ENCODE measurements at regions not wholly inside any gene's neighbourhood (a gene's known extent, or its start where the extent isn't known, plus 50 kb on each side); places are given as distances from the start of the nearest gene placed in this dataset.

- Histone ChIP-seq H3K9me3 (ENCODE audit: control insufficient read depth, insufficient read depth, low read length) (peaks cover 3% of the 10 kb centered on the region), H3K27ac (ENCODE audit: low read depth, low read length) (no peak overlapping the region), H3K27me3 (ENCODE audit: control insufficient read depth, insufficient read depth, low read length) (peaks cover 9% of the 10 kb centered on the region), H3K4me1 (ENCODE audit: control insufficient read depth, insufficient read depth, low read length) (no peaks in the 10 kb centered on the region), H3K4me3 (ENCODE audit: low read depth, low read length) (no peak overlapping the region), H3K36me3 (ENCODE audit: control insufficient read depth, insufficient read depth, low read length) (no peaks in the 10 kb centered on the region)
- WGBS (ENCODE audit: insufficient coverage) = no CpG with 5 or more reads among the region's 3 CpGs
- peak; percentile 47 to 90 (median 58) for DNase-seq (ENCODE audit: low read depth in 4 of 6, low spot score in 6 of 6)
Observed at GRCh38 chr6:126143761-126144251, 157.5 kb downstream of the TRMT11 start.

- H3K9me3 ChIP-seq (ENCODE audit: control insufficient read depth, insufficient read depth, low read length) = peaks cover 1% of the 10 kb centered on the region
- H3K27ac ChIP-seq (ENCODE audit: low read depth, low read length) = no peak overlapping the region
- H3K4me1 ChIP-seq (ENCODE audit: control insufficient read depth, insufficient read depth, low read length) = no peaks in the 10 kb centered on the region
- peak in 3 of 6 donors; percentile 31 to 69 (median 58) for DNase-seq (ENCODE audit: low read depth in 4 of 6, low spot score in 6 of 6)
- 19% methylated on average over 3 of the region's 6 CpGs for WGBS (ENCODE audit: insufficient coverage)
- H3K36me3 ChIP-seq (ENCODE audit: control insufficient read depth, insufficient read depth, low read length) = no peaks in the 10 kb centered on the region
- no peak overlapping the region for H3K4me3 ChIP-seq (ENCODE audit: low read depth, low read length)
- H3K27me3 ChIP-seq (ENCODE audit: control insufficient read depth, insufficient read depth, low read length) = peaks cover 11% of the 10 kb centered on the region
Observed at GRCh38 chr6:126145351-126145750, 159.0 kb downstream of the TRMT11 start.

- Histone ChIP-seq H3K27ac (ENCODE audit: low read depth, low read length) (no peak overlapping the region), H3K27me3 (ENCODE audit: control insufficient read depth, insufficient read depth, low read length) (peaks cover 8% of the 10 kb centered on the region)
- no CpG with 5 or more reads among the region's 4 CpGs for WGBS (ENCODE audit: insufficient coverage)
Observed at GRCh38 chr6:126147291-126147815, 161.0 kb downstream of the TRMT11 start.

GRCh38 chr6:126148853-126149252, 162.5 kb downstream of the TRMT11 start:
- DNase-seq (ENCODE audit: low read depth in 4 of 6, low spot score in 6 of 6) = peak in 1 of 6 donors; percentile 50
- H3K9me3 ChIP-seq (ENCODE audit: control insufficient read depth, insufficient read depth, low read length) = no peaks in the 10 kb centered on the region
- WGBS (ENCODE audit: insufficient coverage) = no CpG with 5 or more reads among the region's 1 CpG
- no peaks in the 10 kb centered on the region for H3K4me1 ChIP-seq (ENCODE audit: control insufficient read depth, insufficient read depth, low read length)
- H3K36me3 ChIP-seq (ENCODE audit: control insufficient read depth, insufficient read depth, low read length) = no peaks in the 10 kb centered on the region
- peaks cover 8% of the 10 kb centered on the region for H3K27me3 ChIP-seq (ENCODE audit: control insufficient read depth, insufficient read depth, low read length)
- H3K27ac ChIP-seq (ENCODE audit: low read depth, low read length) = no peak overlapping the region
- H3K4me3 ChIP-seq (ENCODE audit: low read depth, low read length) = no peak overlapping the region

More at GRCh38 chr6:126147291-126147815, 161.0 kb downstream of the TRMT11 start:
- DNase-seq (ENCODE audit: low read depth in 4 of 6, low spot score in 6 of 6) = no peak
- Histone ChIP-seq H3K4me3 (ENCODE audit: low read depth, low read length) (no peak overlapping the region), H3K9me3 (ENCODE audit: control insufficient read depth, insufficient read depth, low read length) (no peaks in the 10 kb centered on the region), H3K36me3 (ENCODE audit: control insufficient read depth, insufficient read depth, low read length) (no peaks in the 10 kb centered on the region), H3K4me1 (ENCODE audit: control insufficient read depth, insufficient read depth, low read length) (no peaks in the 10 kb centered on the region)

GRCh38 chr6:126152372-126152745, 166.0 kb downstream of the TRMT11 start:
- Histone ChIP-seq H3K9me3 (ENCODE audit: control insufficient read depth, insufficient read depth, low read length) (no peaks in the 10 kb centered on the region), H3K4me1 (ENCODE audit: control insufficient read depth, insufficient read depth, low read length) (no peaks in the 10 kb centered on the region), H3K27me3 (ENCODE audit: control insufficient read depth, insufficient read depth, low read length) (peaks cover 13% of the 10 kb centered on the region), H3K4me3 (ENCODE audit: low read depth, low read length) (no peak overlapping the region), H3K27ac (ENCODE audit: low read depth, low read length) (no peak overlapping the region), H3K36me3 (ENCODE audit: control insufficient read depth, insufficient read depth, low read length) (no peaks in the 10 kb centered on the region)
- DNase-seq (ENCODE audit: low read depth in 4 of 6, low spot score in 6 of 6) = no peak

GRCh38 chr6:126153661-126154060, 167.3 kb downstream of the TRMT11 start:
- Histone ChIP-seq H3K27ac (ENCODE audit: low read depth, low read length) (no peak overlapping the region), H3K4me1 (ENCODE audit: control insufficient read depth, insufficient read depth, low read length) (no peaks in the 10 kb centered on the region), H3K4me3 (ENCODE audit: low read depth, low read length) (no peak overlapping the region), H3K27me3 (ENCODE audit: control insufficient read depth, insufficient read depth, low read length) (peaks cover 8% of the 10 kb centered on the region), H3K9me3 (ENCODE audit: control insufficient read depth, insufficient read depth, low read length) (no peaks in the 10 kb centered on the region), H3K36me3 (ENCODE audit: control insufficient read depth, insufficient read depth, low read length) (no peaks in the 10 kb centered on the region)
- 70% methylated on average over 3 of the region's 3 CpGs for WGBS (ENCODE audit: insufficient coverage)
- no peak for DNase-seq (ENCODE audit: low read depth in 4 of 6, low spot score in 6 of 6)

- Histone ChIP-seq H3K36me3 (ENCODE audit: control insufficient read depth, insufficient read depth, low read length) (no peaks in the 10 kb centered on the region), H3K27ac (ENCODE audit: low read depth, low read length) (no peak overlapping the region), H3K9me3 (ENCODE audit: control insufficient read depth, insufficient read depth, low read length) (no peaks in the 10 kb centered on the region), H3K27me3 (ENCODE audit: control insufficient read depth, insufficient read depth, low read length) (peaks cover 5% of the 10 kb centered on the region), H3K4me3 (ENCODE audit: low read depth, low read length) (no peak overlapping the region), H3K4me1 (ENCODE audit: control insufficient read depth, insufficient read depth, low read length) (no peaks in the 10 kb centered on the region)
- DNase-seq (ENCODE audit: low read depth in 4 of 6, low spot score in 6 of 6) = no peak
- no CpG with 5 or more reads among the region's 1 CpG for WGBS (ENCODE audit: insufficient coverage)
Observed at GRCh38 chr6:126156973-126157372, 170.6 kb downstream of the TRMT11 start.

GRCh38 chr6:126167726-126168125, 172.2 kb upstream of the CENPW start:
- WGBS (ENCODE audit: insufficient coverage) = no CpG with 5 or more reads among the region's 2 CpGs
- no peaks in the 10 kb centered on the region for H3K36me3 ChIP-seq (ENCODE audit: control insufficient read depth, insufficient read depth, low read length)
- H3K4me3 ChIP-seq (ENCODE audit: low read depth, low read length) = no peak overlapping the region
- no peak overlapping the region for H3K27ac ChIP-seq (ENCODE audit: low read depth, low read length)
- H3K9me3 ChIP-seq (ENCODE audit: control insufficient read depth, insufficient read depth, low read length) = no peaks in the 10 kb centered on the region
- DNase-seq (ENCODE audit: low read depth in 4 of 6, low spot score in 6 of 6) = peak in 1 of 6 donors; percentile 49
- no peaks in the 10 kb centered on the region for H3K4me1 ChIP-seq (ENCODE audit: control insufficient read depth, insufficient read depth, low read length)
- no peaks in the 10 kb centered on the region for H3K27me3 ChIP-seq (ENCODE audit: control insufficient read depth, insufficient read depth, low read length)

GRCh38 chr6:126170433-126170832, 169.5 kb upstream of the CENPW start:
- no peak for DNase-seq (ENCODE audit: low read depth in 4 of 6, low spot score in 6 of 6)
- Histone ChIP-seq H3K4me1 (ENCODE audit: control insufficient read depth, insufficient read depth, low read length) (no peaks in the 10 kb centered on the region), H3K4me3 (ENCODE audit: low read depth, low read length) (no peak overlapping the region), H3K36me3 (ENCODE audit: control insufficient read depth, insufficient read depth, low read length) (no peaks in the 10 kb centered on the region), H3K27me3 (ENCODE audit: control insufficient read depth, insufficient read depth, low read length) (no peaks in the 10 kb centered on the region), H3K27ac (ENCODE audit: low read depth, low read length) (no peak overlapping the region), H3K9me3 (ENCODE audit: control insufficient read depth, insufficient read depth, low read length) (no peaks in the 10 kb centered on the region)
- 90% methylated on average over 3 of the region's 5 CpGs for WGBS (ENCODE audit: insufficient coverage)

GRCh38 chr6:126170978-126171382, 168.9 kb upstream of the CENPW start:
- 83% methylated on average over 1 of the region's 5 CpGs for WGBS (ENCODE audit: insufficient coverage)
- H3K9me3 ChIP-seq (ENCODE audit: control insufficient read depth, insufficient read depth, low read length) = no peaks in the 10 kb centered on the region
- no peak for DNase-seq (ENCODE audit: low read depth in 4 of 6, low spot score in 6 of 6)
- no peak overlapping the region for H3K27ac ChIP-seq (ENCODE audit: low read depth, low read length)
- no peaks in the 10 kb centered on the region for H3K27me3 ChIP-seq (ENCODE audit: control insufficient read depth, insufficient read depth, low read length)
- H3K4me1 ChIP-seq (ENCODE audit: control insufficient read depth, insufficient read depth, low read length) = no peaks in the 10 kb centered on the region
- H3K4me3 ChIP-seq (ENCODE audit: low read depth, low read length) = no peak overlapping the region
- no peaks in the 10 kb centered on the region for H3K36me3 ChIP-seq (ENCODE audit: control insufficient read depth, insufficient read depth, low read length)

All from spinal cord (tissue), 9 donors.